Psoas muscle (tissue), 7 donors: ENCODE measurements at regions not wholly inside any gene's neighbourhood (a gene's known extent, or its start where the extent isn't known, plus 50 kb on each side); places are given as distances from the start of the nearest gene placed in this dataset.

Source experiments
- ATAC-seq, 4 donors: fragments of 200-7000 bp; cut with Tn5 transposase; one replicate each; pipeline ENCODE4 v1.9.1; 2020; ENCODE audit warnings: moderate library complexity in 3 of 4, mild to moderate bottlenecking in 2 of 4
- DNase-seq, 2 donors: peaks; one replicate each; pipeline ENCODE4 v3.0.0-alpha.2; 2020
- H3K27ac ChIP-seq: fragments of 200-600 bp; one replicate; pipeline ENCODE4 v1.8.0; 2022
- H3K27me3 ChIP-seq, 3 donors: fragments of 200-600 bp in 1 of 3; one replicate each; pipeline versions ENCODE4 v1.6.1 to v1.8.0; 2013 to 2022; ENCODE audit warnings: low read length in 2 of 3, mild to moderate bottlenecking in 2 of 3, moderate library complexity in 1 of 3; ENCODE audit not compliant: insufficient read depth in 3 of 3
- H3K36me3 ChIP-seq, 2 donors: fragments of 200-600 bp in 1 of 2; one replicate each; pipeline versions ENCODE4 v1.6.1 to v1.8.0; 2013 to 2022; ENCODE audit warnings: low read depth in 1 of 2, mild to moderate bottlenecking in 1 of 2, moderate library complexity in 1 of 2; ENCODE audit not compliant: insufficient read depth in 1 of 2
- H3K4me1 ChIP-seq: fragments of 200-600 bp; one replicate; pipeline ENCODE4 v1.8.0; 2022
- H3K4me3 ChIP-seq: fragments of 200-600 bp; one replicate; pipeline ENCODE4 v1.8.0; 2022; ENCODE audit warnings: mild to moderate bottlenecking
- H3K9me3 ChIP-seq: fragments of 200-600 bp; one replicate; pipeline ENCODE4 v1.8.0; 2022
- CTCF ChIP-seq: fragments of 200-600 bp; IDR thresholded peaks from one replicate; pipeline ENCODE4 v1.8.0; 2022; ENCODE audit warnings: antibody characterized with exemption
- WGBS, 3 donors: extraction: QIAGEN DNeasy Blood & Tissue Kit; methylation state at CpG; one replicate each; pipeline versions ENCODE4 v1.1.6 to v1.1.7; 2013; 5-methylcytosine and 5-hydroxymethylcytosine counted together
- intact Hi-C, 2 donors: fragments of 100-400 bp; cut with DNase I; formaldehyde crosslinking; loops; one replicate each; pipeline versions ENCODE4 v1.11.0 to v1.14.2; 2022
- donor health status: healthy with polysubstance abuse.
- donor health status: DM: no; HTN: no; CAD: no; lungs with moderate emphysema.
- donor health status: Bipolar disorder and iron deficiency.
- donor health status: healthy.
- donor health status: DM: yes; HTN: yes; CAD: no.
- donor health status: DM: no; HTN: no; CAD: no.
- donor health status: DM: yes; HTN: yes; CAD: no.

DNA sequence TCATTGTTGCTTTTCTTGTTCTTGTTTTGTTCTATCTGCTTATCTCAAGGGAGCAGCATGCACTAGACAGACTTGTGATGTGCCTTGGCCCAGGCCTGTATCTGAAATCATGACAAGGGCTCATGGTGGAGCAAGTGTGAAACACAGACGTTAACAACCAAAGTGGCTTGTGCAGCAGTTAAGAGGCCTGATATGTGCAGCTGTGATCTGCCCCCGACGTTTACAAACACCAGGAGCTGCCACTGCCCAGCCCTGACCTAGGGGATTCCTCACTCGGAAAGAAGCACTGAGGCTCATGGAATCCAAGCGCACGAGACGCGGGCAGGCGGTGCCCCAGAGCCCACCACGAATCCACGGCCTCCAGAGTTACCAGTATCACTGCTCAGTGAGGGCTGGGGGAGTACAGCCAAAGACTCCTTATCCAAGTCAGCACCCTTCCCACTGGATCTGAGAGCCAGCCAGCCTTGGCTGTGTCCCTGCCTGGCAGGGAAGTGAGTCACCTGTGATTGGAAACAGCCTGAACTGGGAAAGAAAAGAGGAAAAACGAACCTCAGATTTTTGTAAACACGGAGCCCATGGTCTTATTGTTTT is 62.3 kb upstream of the SNTG2 start:
- no peak overlapping the region for H3K4me3 ChIP-seq
- no peak for DNase-seq
- 63 to 71% (median 67%) methylated on average over 13 of the region's 13 CpGs for WGBS, 3 donors

GRCh38 chr2:887639-888038 is 63.0 kb upstream of the SNTG2 start:
- DNase-seq = no peak
- H3K27me3 ChIP-seq = peaks cover 2 to 10% (median 5%) of the 10 kb centered on the region in 3 donors
- no peak for TF ChIP-seq CTCF
- H3K36me3 ChIP-seq = no peaks in the 10 kb centered on the region
- no peak overlapping the region for H3K27ac ChIP-seq
- ATAC-seq = no peak
- H3K9me3 ChIP-seq = no peaks in the 10 kb centered on the region
- intact Hi-C loops = no loop called here
- no peaks in the 10 kb centered on the region for H3K4me1 ChIP-seq
- WGBS, 3 donors = 39 to 47% (median 43%) methylated on average over 6 of the region's 6 CpGs
- no peak overlapping the region for H3K4me3 ChIP-seq

More for the DNA sequence above, 62.3 kb upstream of the SNTG2 start:
- Histone ChIP-seq H3K27ac (no peak overlapping the region), H3K9me3 (no peaks in the 10 kb centered on the region), H3K36me3 (no peaks in the 10 kb centered on the region), H3K27me3 (peaks cover 0 to 10% (median 6%) of the 10 kb centered on the region in 3 donors), H3K4me1 (no peaks in the 10 kb centered on the region)
- intact Hi-C loops = no loop called here
- no peak for TF ChIP-seq CTCF
- ATAC-seq = no peak

GRCh38 chr2:886072-887022 is 64.3 kb upstream of the SNTG2 start:
- Histone ChIP-seq H3K27me3 (peaks cover 2 to 12% (median 5%) of the 10 kb centered on the region in 3 donors), H3K27ac (no peak overlapping the region), H3K4me3 (no peak overlapping the region), H3K36me3 (no peaks in the 10 kb centered on the region), H3K4me1 (no peaks in the 10 kb centered on the region), H3K9me3 (no peaks in the 10 kb centered on the region)
- intact Hi-C loops = no loop called here
- no peak for TF ChIP-seq CTCF
- whole genome bisulfite sequencing, 3 donors = 84 to 85% (median 85%) methylated on average over 34 of the region's 34 CpGs
- no peak for ATAC-seq
- no peak for DNase-seq

DNA sequence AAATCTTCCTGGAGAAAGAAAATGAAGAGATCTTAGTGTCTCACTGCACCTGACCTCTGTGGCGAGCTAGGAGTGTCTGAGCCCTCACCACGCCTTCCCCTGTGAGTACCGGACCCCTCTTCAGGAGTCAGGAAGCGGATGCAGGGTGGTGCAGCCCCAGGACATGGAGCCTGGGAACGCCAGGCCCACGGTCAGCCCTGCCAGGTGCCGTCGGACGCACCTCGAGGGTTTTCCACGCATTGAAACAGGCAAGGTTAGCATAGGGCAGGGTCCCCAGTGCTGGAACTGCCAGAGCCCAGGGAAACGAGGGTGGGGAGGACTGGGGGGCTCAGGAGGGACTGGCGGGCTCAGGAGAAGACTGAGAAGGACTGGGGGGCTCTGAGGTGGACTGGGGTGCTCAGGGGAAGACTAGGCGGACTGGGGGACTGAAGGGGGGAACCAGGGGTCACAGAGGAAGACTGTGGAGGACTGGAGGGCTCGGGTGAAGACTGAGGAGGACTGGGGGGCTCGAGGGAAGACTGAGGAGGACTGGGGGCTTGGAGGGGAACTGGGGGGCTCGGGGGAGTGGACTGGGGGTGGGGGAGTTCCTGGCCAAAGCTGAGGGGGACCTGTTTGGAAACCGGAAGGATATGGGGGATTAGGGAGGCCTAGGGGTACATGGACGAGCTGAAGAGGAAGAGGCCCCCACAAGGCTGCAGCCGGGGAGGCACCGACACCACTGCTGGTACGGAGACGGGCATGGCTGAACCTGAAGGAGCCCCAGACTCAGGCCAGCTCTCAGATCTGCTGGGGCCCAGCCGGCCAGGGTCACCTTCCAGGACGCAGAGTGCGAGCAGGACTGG is 65.2 kb upstream of the SNTG2 start:
- Histone ChIP-seq H3K9me3 (no peaks in the 10 kb centered on the region), H3K27me3 (peaks cover 2 to 16% (median 5%) of the 10 kb centered on the region in 3 donors), H3K27ac (no peak overlapping the region), H3K36me3 (no peaks in the 10 kb centered on the region), H3K4me3 (no peak overlapping the region), H3K4me1 (no peaks in the 10 kb centered on the region)
- ATAC-seq = no peak
- WGBS, 3 donors = 78 to 85% (median 78%) methylated on average over 23 to 26 of the region's 26 CpGs
- no peak for DNase-seq
- no peak for TF ChIP-seq CTCF
- intact Hi-C loops = no loop called here
